Mesothelial cell of epicardium (in vitro differentiated cells): ENCODE measurements at regions not wholly inside any gene's neighbourhood (a gene's known extent, or its start where the extent isn't known, plus 50 kb on each side); places are given as distances from the start of the nearest gene placed in this dataset.

Experiments used
- DNase-seq, 2 experiments: peaks; one replicate each; pipeline ENCODE4 v3.0.0; 2021; ENCODE audit warnings: low spot score in 2 of 2; ENCODE audit not compliant: unreplicated experiment in 2 of 2
- H3K27ac Mint-ChIP-seq: 2 replicates; pipeline ENCODE4 v1.8.0; 2021; ENCODE audit warnings: mixed read lengths
- H3K27me3 Mint-ChIP-seq: 2 replicates; pipeline ENCODE4 v1.8.0; 2021; ENCODE audit warnings: low read depth, mixed read lengths
- H3K36me3 Mint-ChIP-seq: 2 replicates; pipeline ENCODE4 v1.8.0; 2021; ENCODE audit warnings: mixed read lengths
- H3K4me1 Mint-ChIP-seq: 2 replicates; pipeline ENCODE4 v1.8.0; 2021; ENCODE audit warnings: mixed read lengths
- H3K4me3 Mint-ChIP-seq: 2 replicates; pipeline ENCODE4 v1.8.0; 2021; ENCODE audit warnings: mild to moderate bottlenecking, moderate library complexity, mixed read lengths
- H3K9me3 Mint-ChIP-seq: 2 replicates; pipeline ENCODE4 v1.8.0; 2021; ENCODE audit warnings: mixed read lengths
- CTCF ChIP-seq: fragments of 200-600 bp; sonication (generic); IDR thresholded peaks from one replicate; pipeline ENCODE4 v1.5.0; 2021; ENCODE audit warnings: antibody characterized with exemption; ENCODE audit not compliant: unreplicated experiment

GRCh38 chr7:81648716-81649115 is 121.1 kb downstream of the HGF start:
- TF ChIP-seq CTCF, result no peak
- no peak overlapping the region for H3K4me3 Mint-ChIP-seq
- H3K9me3 Mint-ChIP-seq, result peaks cover 34% of the 10 kb centered on the region
- H3K36me3 Mint-ChIP-seq, result peaks cover 13% of the 10 kb centered on the region
- H3K27me3 Mint-ChIP-seq, result no peaks in the 10 kb centered on the region
- DNase-seq, result no peak
- no peaks in the 10 kb centered on the region for H3K4me1 Mint-ChIP-seq
- no peak overlapping the region for H3K27ac Mint-ChIP-seq

GRCh38 chr7:81645435-81645834 is 124.4 kb downstream of the HGF start:
- Mint-ChIP-seq H3K9me3 (peaks cover 23% of the 10 kb centered on the region), H3K4me1 (no peaks in the 10 kb centered on the region), H3K27ac (no peak overlapping the region), H3K36me3 (peaks cover 2% of the 10 kb centered on the region), H3K27me3 (no peaks in the 10 kb centered on the region), H3K4me3 (no peak overlapping the region)
- no peak for DNase-seq
- no peak for TF ChIP-seq CTCF

- no peak overlapping the region for H3K4me3 Mint-ChIP-seq
- no peak for TF ChIP-seq CTCF
- DNase-seq, result no peak
- H3K27ac Mint-ChIP-seq, result no peak overlapping the region
- H3K27me3 Mint-ChIP-seq, result no peaks in the 10 kb centered on the region
- H3K4me1 Mint-ChIP-seq, result peaks cover 8% of the 10 kb centered on the region
- H3K9me3 Mint-ChIP-seq, result peaks cover 18% of the 10 kb centered on the region
- H3K36me3 Mint-ChIP-seq, result peaks cover 2% of the 10 kb centered on the region
Observed at GRCh38 chr7:81641873-81642272, 128.0 kb downstream of the HGF start.

- TF ChIP-seq CTCF, result no peak
- no peaks in the 10 kb centered on the region for H3K27me3 Mint-ChIP-seq
- H3K36me3 Mint-ChIP-seq, result peaks cover 2% of the 10 kb centered on the region
- H3K4me3 Mint-ChIP-seq, result no peak overlapping the region
- H3K9me3 Mint-ChIP-seq, result peaks cover 18% of the 10 kb centered on the region
- H3K27ac Mint-ChIP-seq, result peak overlapping the region; percentile 56
- peaks cover 10% of the 10 kb centered on the region for H3K4me1 Mint-ChIP-seq
- DNase-seq, result no peak
Observed at GRCh38 chr7:81638198-81638597, 131.6 kb downstream of the HGF start.

GRCh38 chr7:81637534-81637933 is 132.3 kb downstream of the HGF start:
- TF ChIP-seq CTCF, result no peak
- Mint-ChIP-seq H3K27ac (no peak overlapping the region), H3K36me3 (peaks cover 2% of the 10 kb centered on the region), H3K4me1 (peaks cover 10% of the 10 kb centered on the region), H3K4me3 (no peak overlapping the region), H3K27me3 (no peaks in the 10 kb centered on the region), H3K9me3 (peaks cover 18% of the 10 kb centered on the region)
- DNase-seq, result no peak

- Mint-ChIP-seq H3K27ac (no peak overlapping the region), H3K4me1 (peaks cover 2% of the 10 kb centered on the region), H3K9me3 (peaks cover 4% of the 10 kb centered on the region), H3K36me3 (no peaks in the 10 kb centered on the region), H3K27me3 (no peaks in the 10 kb centered on the region), H3K4me3 (no peak overlapping the region)
- DNase-seq, result no peak
- no peak for TF ChIP-seq CTCF
Observed at GRCh38 chr7:81632418-81632817, 137.4 kb downstream of the HGF start.
